ENCODE measurements at regions not wholly inside any gene's neighbourhood (a gene's known extent, or its start where the extent isn't known, plus 50 kb on each side); places are given as distances from the start of the nearest gene placed in this dataset.

GRCh38 chr2:123086613-123087385, 938.3 kb upstream of the CNTNAP5 start:
- ChIA-PET POLR2A (no interaction called here), CTCF (no interaction called here)

GRCh38 chr2:123091471-123091870, 933.6 kb upstream of the CNTNAP5 start:
- POLR2A ChIA-PET, result no interaction called here

GRCh38 chr2:123093199-123093598, 931.9 kb upstream of the CNTNAP5 start:
- CTCF ChIA-PET, result no interaction called here
- POLR2A ChIA-PET, result no interaction called here

More at GRCh38 chr2:123091471-123091870, 933.6 kb upstream of the CNTNAP5 start:
- CTCF ChIA-PET, result no interaction called here

- CTCF ChIA-PET, result no interaction called here
- POLR2A ChIA-PET, result no interaction called here
Observed at GRCh38 chr2:123095219-123095835, 929.8 kb upstream of the CNTNAP5 start.

- POLR2A ChIA-PET, result no interaction called here
- CTCF ChIA-PET, result no interaction called here
Observed at GRCh38 chr2:123098619-123099018, 926.5 kb upstream of the CNTNAP5 start.

GRCh38 chr2:123101434-123101833, 923.7 kb upstream of the CNTNAP5 start:
- CTCF ChIA-PET, result no interaction called here
- POLR2A ChIA-PET, result no interaction called here

- CTCF ChIA-PET, result no interaction called here
- POLR2A ChIA-PET, result no interaction called here
Observed at GRCh38 chr2:123103902-123104301, 921.2 kb upstream of the CNTNAP5 start.

GRCh38 chr2:123116595-123116994, 908.5 kb upstream of the CNTNAP5 start:
- CTCF ChIA-PET, result no interaction called here

GRCh38 chr2:123127236-123127635, 897.9 kb upstream of the CNTNAP5 start:
- CTCF ChIA-PET, result no interaction called here
- POLR2A ChIA-PET, result no interaction called here

More at GRCh38 chr2:123116595-123116994, 908.5 kb upstream of the CNTNAP5 start:
- POLR2A ChIA-PET, result no interaction called here

GRCh38 chr2:123128951-123129350, 896.1 kb upstream of the CNTNAP5 start:
- CTCF ChIA-PET, result no interaction called here
- POLR2A ChIA-PET, result no interaction called here

- ChIA-PET CTCF (interaction anchor here (0.8 kb wide), 1 partner anchor 20 kb away, joined by 3 read pairs; no protein-coding TSS in a partner anchor), POLR2A (no interaction called here)
Observed at GRCh38 chr2:123136419-123136818, 888.7 kb upstream of the CNTNAP5 start.

GRCh38 chr2:123144082-123144481, 881.0 kb upstream of the CNTNAP5 start:
- ChIA-PET CTCF (no interaction called here), POLR2A (no interaction called here)

- POLR2A ChIA-PET, result no interaction called here
- CTCF ChIA-PET, result no interaction called here
Observed at GRCh38 chr2:123153041-123153440, 872.0 kb upstream of the CNTNAP5 start.

GRCh38 chr2:123154195-123154594, 870.9 kb upstream of the CNTNAP5 start:
- CTCF ChIA-PET, result no interaction called here
- POLR2A ChIA-PET, result no interaction called here

- ChIA-PET CTCF (no interaction called here), POLR2A (no interaction called here)
Observed at GRCh38 chr2:123157016-123157415, 868.1 kb upstream of the CNTNAP5 start.

- POLR2A ChIA-PET, result no interaction called here
- CTCF ChIA-PET, result no interaction called here
Observed at GRCh38 chr2:123162400-123163016, 862.6 kb upstream of the CNTNAP5 start.

GRCh38 chr2:123163398-123163797, 861.7 kb upstream of the CNTNAP5 start:
- CTCF ChIA-PET, result no interaction called here

GRCh38 chr2:123164216-123164615, 860.9 kb upstream of the CNTNAP5 start:
- POLR2A ChIA-PET, result no interaction called here
- CTCF ChIA-PET, result no interaction called here

More at GRCh38 chr2:123163398-123163797, 861.7 kb upstream of the CNTNAP5 start:
- POLR2A ChIA-PET, result no interaction called here

- POLR2A ChIA-PET, result no interaction called here
- CTCF ChIA-PET, result no interaction called here
Observed at GRCh38 chr2:123165616-123166015, 859.5 kb upstream of the CNTNAP5 start.

- ChIA-PET CTCF (no interaction called here), POLR2A (no interaction called here)
Observed at GRCh38 chr2:123179526-123179925, 845.6 kb upstream of the CNTNAP5 start.

GRCh38 chr2:123195957-123196356, 829.1 kb upstream of the CNTNAP5 start:
- ChIA-PET CTCF (no interaction called here), POLR2A (no interaction called here)

- ChIA-PET POLR2A (no interaction called here), CTCF (no interaction called here)
Observed at GRCh38 chr2:123200035-123200434, 825.1 kb upstream of the CNTNAP5 start.

Data from activated CD8-positive, alpha-beta memory T cell treated with anti-CD3 and anti-CD28 coated beads for 36 hours (primary cell).